Superior temporal gyrus (tissue), 1 donor: ENCODE measurements at regions not wholly inside any gene's neighbourhood (a gene's known extent, or its start where the extent isn't known, plus 50 kb on each side); places are given as distances from the start of the nearest gene placed in this dataset.

Experiments
- DNase-seq: peaks from one replicate; pipeline ENCODE4 v3.0.0-alpha.2; 2016; ENCODE audit errors: extremely low spot score

DNA sequence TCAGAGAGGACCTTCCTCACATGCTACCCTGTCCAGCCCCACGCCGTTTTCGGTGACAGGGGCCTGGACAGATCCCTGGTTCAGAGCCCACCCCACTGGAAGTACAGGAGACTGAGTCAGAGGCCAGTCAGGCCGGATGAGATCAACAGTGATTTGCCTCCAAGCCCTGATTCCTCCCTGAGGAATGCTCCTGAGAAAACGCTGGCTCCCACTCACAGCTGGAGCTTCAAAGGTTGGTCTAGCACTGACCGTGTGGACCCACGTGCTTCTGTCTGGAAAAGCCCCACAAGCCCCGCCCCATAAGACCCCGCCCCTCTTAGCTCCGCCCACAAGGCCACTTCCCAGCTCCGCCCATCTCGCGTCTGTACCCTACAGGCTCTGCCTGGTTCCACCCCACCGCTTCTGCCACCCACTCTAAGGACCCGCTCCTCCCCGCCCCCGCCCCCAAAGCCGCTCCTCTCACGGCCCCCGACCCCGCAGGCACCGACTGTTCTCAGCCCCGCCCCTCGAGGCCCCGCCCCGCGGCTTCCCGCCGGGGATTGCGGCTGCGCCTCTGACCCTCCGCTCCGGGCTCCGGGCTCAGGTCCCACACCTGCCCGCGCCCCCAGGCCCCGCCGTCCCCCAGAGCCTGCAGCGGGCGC lies 64.9 kb upstream of the BHLHE23 start:
- DNase-seq, result no peak

DNA sequence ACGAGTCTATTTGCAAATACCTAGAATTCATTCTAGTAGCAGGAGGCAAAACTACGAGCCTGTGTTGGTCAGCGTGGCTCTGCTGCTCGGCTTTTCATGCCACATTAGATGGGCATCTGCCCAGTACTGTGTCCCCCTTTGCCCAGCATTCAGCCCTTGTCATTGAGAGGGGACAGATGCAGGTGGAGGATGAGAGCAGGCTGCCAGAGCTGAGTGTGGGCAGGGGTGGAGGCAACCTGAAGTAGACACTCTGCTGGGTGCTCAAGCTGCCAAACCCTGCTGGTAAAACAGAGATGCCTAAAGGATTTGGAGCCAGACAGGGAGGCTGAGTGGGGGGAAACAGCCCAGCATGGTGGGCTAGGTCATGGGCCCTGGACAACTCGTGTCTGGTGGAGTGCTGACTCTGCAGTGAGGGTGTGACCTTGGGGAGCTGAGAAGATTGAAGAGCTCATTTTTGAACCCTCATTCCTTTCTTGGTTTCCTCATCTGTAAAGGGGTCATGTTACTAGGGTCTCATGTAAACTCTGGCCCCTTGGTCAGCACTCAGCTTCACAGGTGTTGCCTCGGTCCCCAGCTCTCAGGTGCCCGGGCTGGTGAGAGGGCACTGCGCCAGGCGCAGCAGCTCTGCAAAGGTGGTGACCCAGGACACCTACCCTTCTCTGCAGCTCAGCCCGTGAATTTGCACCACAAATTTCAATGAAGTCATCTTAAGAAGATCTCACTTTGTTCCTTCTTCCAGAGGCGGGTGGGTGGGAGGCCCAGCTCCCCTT lies 64.2 kb upstream of the BHLHE23 start:
- no peak for DNase-seq

DNA sequence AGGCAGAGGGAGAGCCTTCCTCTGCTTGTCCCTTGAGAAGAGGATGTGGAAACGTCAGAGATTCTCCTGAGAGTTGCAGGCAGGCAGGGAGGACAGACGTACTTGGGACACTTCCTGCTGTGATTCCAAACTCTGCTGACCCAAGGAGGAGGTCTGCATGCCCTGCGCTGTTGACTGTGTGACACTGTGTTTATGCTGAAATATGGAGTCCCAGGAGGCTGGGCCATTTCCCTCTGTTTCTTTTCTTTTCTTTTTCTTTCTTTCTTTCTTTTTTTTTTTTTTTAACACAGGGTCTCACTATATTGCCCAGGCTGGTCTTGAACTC lies 63.5 kb upstream of the BHLHE23 start:
- DNase-seq, result no peak

DNA sequence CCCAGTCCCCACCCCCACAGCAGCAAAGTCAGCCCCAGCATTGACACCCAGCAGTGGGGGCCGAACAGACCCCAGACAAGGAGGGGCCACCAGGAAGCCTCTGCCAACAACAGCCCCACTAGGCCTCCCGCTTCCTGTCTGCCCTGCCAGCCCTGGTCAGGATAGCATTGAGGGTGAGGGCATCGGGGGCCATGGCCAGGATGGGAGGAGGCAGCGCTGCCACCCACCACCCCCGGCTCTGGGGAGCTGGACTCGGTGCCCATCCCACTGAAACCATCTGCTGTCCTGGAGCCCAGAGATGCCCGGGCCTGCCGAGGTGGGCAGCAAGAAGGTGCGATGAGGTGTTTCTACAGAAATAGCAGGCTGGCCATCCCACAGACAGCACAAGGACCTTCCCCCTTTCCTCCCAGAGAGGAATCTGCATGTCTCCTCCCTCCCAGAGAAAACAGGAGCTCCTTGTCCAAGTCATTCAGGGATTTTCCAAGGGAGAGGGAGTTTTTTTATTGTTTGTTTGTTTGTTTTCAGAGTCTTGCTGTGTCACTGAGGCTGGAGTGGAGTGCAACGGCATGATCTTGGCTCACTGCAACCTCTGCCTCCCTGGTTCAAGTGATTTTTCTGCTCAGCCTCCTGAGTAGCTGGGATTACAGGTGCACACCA lies 62.1 kb upstream of the BHLHE23 start:
- DNase-seq, result no peak

DNA sequence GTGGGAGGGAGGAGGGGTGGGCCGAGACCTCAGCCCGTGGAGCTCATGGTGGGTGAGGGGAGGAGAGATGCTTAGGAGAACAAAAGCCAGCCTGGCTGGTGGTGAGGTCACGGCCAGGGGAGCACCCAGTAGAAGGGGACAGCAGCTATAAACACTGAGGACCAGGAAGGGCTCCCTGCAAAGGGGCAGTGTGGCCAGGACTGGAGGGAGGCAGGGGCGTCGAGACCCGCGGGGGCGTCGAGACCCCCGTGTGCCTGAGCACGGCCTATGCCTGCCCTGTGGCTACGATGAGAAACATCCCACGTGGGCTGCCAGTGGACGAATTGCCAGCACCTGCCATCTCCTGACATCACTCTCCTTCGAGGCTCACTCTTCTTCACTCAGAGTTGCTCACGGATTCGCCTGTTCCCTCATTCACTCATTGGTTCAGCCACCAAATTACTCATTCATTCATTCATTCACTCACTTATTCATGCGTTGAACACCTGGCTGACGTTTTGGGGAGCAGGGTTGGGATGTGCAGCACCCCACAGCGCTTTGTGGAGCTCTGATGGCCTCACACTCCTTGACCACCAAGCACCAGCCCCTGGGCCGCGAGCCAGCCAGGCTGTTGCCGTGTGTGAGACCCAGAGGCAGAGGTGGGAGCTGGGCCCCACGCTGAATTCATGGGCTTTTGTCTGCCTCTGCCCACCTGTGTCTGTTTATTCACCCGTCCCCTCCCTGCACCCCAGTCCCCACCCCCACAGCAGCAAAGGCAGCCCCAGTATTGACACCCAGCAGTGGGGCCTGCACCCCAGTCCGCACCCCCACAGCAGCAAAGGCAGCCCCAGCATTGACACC lies 61.2 kb upstream of the BHLHE23 start:
- DNase-seq, result no peak

DNA sequence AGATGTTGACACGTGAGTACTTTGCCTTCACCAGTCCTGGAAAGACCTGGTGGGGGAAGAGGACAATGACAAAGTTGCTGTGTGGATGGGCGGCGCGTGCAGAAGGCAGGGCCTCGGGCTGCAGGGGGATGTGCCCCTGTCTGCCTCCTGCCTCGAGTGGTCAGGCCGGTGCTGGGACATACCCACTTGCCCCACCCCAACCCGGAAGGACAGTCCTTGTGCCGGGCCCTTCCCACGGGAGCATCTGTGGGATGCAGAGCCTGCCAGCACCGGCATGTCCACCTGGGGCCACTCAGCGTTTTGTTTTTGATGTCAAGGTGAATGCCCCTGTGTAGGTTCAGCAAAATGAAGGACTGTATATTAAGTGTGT lies 60.5 kb upstream of the BHLHE23 start:
- no peak for DNase-seq

DNA sequence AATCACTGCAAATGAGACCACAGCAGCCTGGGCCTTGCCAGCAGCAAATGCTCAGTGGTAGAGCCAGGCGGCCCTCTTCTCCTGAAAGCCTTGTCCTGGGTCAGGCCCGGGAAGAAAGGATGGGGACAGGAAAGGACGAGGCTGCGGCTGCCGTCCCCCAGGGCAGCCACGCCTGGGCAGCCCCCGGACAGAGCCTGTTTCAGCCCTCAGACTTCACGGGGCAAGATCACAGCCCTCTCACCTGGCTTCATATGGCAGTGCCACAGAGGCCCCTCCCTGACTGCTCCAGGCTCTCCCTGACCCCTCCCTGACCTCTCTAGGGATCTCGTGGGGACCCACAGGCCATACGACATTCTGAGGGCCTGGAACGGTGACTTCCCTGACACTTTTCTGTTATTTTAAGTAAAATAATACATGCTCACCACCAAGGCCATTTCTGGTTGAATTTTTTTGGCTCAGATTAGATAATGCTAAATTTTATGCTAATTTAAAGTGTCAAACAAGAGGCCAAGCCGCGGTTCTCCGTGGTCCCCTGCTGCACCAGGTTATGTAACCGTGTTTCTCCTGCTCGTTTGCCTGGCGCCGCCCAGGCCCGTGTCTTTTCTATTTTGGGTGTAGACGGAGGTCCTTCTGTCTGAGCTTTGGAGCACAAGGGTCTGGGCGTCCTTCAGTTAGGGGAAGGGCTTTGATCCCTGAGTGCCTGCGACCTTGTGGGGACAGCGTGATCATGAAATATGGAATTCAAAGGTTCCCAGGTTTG lies 59.9 kb upstream of the BHLHE23 start:
- DNase-seq, result no peak

DNA sequence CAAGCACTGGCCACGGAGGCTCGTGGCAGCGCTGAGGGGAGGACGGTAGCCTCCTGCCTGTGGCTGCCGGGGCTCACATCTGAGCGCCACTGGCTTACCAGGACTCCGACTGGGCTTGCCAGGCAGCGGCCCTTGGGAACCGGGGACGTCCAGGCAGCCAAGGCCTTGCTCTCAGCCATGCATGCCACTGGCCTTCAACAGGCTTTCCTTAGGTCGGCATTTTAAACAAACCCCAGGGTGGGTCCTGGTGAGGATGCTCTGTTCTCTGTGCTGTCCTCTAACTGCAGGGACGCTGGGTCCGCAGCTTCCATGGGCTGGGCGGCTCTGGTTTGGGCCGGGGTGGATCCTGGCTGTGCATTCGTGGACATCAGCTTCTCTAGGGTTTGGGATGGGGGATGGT lies 59.1 kb upstream of the BHLHE23 start:
- DNase-seq, result no peak

DNA sequence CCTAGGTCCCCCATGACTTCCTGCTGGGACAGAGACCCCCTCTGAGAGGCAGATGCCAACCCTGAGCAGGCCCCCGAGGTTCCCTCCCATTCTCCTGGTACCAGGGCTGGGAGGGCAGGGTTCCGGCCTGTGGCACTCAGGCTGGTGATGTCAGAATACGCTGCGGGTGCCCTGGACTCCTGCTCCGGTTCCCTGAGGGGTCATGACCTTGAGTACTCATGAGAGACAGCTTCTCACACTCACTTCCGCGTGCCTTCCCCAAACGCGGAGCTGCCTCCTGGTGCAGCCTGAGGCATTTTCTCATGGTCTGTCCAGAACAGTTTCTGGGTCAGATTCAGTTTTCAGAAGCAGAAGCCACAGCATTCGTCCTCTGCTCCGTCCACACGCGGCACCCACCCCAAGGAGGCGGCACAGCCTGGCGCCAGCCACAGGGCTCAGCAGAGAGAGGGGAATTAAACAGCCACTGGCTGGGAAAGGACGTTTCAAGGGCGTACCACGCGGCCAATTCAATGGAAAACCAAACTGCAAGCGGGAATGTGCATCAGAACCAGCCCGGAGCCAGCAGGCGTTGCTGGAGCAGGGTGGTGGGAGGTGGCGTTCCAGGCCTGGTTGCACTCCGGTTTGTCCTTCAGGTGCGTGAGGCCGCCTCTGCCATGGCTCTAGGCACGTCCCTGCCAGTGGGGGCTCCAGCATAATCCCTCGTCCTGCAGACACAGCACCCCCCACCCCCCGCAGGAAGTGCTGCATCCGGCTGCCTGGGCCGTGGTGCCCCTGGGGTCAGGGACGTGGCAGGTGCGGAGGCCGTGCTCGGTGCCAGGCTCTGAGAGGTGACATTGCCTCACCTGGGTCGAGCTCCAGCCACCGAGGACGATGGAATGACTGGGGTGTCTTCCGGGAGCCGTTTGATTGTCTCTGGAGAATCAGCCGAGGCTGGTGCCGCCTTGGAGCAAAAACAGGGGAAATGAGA lies 58.3 kb upstream of the BHLHE23 start:
- no peak for DNase-seq

DNA sequence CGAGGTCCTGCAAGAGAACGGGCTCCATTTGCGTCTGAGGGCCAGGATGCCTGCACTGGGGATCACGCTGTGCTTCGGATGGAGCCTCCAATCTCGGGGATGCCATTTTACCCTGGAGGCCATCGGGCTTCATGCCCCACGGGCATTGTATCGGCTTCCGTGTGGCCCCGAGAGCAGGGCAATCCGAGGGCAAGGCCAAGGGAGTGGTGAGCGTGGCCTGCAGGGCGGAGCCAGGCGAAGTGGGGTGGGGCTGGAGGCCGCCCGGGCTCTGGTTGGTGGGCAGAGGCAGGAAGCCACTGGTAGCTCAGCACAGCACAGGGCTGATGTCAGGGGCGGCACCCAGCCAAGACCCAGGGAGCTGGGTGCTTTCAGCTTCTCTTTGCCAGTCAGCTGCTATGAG lies 57.5 kb upstream of the BHLHE23 start:
- no peak for DNase-seq

DNA sequence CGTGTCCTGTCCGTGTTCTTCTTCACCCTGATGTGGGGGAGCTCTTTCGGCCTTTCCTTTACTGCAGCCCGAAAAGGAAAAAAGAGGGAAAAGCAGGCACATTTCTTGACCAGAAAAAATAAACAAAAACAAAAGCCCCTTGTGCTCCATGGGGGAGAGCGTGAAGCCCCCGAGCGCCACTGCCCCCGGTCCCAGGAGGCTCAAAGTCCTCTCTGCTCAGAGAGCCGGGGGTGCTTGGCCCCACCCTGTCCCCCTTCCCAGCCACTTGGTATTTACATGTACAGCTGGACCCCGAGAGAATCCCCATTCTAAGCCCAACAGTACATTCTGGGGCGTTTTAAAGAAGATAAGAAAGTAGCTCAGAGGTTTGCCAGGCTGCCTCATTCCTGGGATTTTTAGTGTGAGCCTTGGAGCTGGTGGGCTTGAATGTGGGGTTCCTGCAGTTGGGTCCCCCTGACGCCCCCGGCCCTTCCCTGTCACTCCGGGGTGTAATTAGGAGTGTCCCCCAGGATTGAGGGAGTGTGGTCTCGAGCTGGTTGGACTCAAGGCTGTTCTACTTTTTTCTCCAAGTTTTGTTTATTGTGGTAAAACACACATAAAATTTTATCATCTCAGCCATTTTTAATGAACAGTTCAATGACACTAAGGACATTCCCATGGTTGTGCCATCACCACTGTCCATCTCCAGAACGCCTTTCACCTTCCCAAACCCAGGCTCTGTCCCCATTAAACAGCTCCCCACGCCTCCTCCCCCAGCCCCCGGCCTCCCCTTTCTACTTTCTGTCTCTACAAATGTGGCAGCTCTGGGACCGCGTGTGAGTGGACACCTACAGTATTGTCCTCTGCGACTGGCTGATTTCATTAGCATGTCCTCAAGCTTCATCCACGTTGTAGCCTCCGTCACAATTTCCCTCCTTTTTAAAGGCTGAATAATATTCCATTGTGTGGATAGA lies 55.7 kb upstream of the BHLHE23 start:
- DNase-seq, result no peak

DNA sequence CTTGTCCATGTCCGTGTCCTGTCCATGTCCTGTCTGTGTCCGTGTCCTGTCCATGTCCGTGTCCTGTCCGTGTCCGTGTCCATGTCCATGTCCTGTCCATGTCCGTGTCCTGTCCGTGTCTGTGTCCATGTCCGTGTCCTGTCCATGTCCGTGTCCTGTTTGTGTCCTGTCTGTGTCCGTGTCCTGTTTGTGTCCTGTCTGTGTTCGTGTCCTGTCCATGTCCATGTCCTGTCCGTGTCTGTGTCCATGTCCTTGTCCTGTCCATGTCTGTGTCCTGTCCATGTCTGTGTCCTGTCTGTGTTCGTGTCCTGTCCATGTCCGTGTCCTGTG lies 55.0 kb upstream of the BHLHE23 start:
- no peak for DNase-seq

DNA sequence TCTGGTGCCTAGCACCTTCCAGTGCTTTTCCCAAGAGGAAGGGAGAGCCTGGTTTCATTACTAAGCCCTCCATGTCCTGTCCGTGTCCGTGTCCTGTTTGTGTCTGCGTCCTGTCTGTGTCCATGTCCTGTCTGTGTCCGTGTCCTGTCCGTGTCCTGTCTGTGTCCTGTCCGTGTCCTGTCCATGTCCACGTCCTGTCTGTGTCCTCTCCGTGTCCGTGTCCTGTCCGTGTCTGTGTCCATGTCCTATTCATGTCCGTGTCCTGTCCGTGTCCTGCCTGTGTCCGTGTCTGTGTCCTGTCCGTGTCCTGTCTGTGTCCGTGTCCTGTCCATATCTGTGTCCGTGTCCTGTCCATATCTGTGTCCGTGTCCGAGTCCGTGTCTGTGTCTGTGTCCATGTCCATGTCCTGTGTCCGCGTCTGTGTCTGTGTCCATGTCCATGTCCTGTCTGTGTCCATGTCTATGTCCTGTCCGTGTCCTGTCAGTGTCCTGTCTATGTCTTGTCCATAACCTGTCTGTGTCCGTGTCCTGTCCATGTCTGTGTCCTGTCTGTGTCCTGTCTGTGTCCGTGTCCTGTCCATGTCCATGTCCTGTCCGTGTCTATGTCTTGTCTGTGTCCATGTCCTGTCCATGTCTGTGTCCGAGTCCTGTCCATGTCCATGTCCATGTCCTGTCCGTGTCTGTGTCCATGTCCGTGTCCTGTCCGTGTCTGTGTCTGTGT lies 54.4 kb upstream of the BHLHE23 start:
- DNase-seq, result no peak

DNA sequence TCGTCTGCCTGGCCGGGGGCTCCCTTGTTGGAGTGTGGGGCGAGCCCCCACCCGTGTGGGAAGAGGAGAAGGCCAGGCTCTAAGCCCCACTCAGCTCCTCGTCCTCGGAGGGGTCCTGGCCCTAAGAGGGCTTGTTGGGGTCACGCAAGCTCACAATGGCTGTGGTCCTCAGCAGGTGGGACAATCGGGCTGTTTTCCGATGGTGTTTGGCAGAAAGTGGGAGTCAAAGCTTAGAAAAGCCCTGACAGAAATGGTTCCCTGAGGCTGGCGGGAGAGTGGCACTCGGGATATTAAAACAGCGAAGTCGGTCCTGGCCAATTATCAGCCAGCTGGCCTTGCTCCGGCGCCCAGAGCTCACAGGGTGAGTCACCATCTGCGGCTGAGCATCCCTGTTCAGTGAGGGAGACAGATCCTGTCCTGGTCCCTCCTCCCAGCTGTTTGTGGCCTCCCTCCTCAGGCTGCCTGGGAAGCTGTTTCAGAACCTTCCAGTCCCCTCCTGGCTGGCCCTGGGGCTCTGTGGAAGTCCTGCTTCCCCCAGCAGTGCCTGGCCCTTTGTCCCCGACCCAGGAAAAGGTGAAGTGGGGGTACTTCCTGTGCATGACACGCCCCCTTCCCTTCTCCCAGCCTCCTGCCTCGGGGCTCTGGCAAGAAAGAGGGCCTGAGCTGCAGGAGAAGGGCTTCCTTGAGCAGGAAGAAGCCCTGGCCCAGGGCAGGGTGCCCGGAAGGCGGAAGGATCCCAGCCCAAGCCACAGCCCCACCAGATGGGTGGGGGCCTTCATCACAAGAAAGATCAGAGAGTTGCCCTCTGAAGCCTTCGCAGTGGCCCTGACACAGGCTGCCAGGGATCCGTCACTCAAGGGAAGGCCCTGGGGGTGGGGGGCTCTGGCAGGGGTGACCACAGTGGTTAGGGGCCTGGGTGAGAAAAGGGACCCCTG lies 53.6 kb upstream of the BHLHE23 start:
- DNase-seq, result no peak

DNA sequence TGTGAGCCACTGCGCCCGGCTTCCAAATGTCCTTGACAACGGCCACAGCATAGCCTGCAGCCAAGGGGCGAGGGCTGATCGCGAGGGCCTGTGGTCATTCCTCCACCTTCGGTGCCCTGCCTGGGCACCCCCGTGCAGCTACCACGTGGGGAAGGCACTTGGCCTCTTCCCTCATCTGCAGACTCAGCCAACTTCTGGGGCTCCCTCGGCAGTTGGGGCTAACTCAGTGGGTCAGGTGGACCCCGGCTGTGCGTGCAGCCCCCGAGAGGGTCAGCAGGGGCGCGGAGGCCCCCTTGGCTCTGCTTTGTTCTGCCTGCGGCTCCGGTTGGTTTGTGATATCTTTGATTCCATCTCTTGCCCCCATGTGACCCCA lies 52.9 kb upstream of the BHLHE23 start:
- DNase-seq, result no peak

DNA sequence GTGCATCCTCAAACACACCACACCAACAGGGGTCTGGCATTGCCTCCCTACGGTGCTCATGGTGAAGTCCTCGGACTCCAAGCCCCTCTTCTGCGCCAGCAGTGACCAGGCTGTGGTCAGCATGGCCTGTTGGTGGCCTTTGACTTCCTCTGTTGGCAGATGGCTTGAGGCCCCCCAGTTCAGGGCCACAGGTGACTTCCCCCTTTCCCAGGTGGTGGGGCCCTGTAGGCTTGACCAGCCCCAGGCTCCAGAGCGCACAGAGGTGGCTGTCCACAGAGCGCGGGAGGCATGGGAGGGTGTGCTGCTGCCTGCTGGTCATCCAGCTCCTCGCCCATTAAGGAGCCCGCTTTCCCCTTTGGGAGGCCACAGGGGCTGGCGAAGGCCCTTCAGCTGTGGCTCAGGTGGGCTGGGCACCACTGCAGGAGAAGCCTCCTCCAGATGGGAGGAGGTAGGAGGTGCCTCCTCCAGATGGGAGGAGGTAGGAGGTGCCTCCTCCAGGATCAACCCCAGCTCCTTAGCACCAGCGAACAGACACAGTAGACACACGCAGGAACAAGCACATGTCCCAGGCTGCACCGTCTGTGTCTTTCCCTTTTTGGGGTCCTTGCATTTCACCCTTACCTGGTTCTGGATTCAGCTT lies 52.1 kb upstream of the BHLHE23 start:
- DNase-seq, result no peak
